SIG-M5 (cell line): ENCODE measurements at regions not wholly inside any gene's neighbourhood (a gene's known extent, or its start where the extent isn't known, plus 50 kb on each side); places are given as distances from the start of the nearest gene placed in this dataset.

Source experiments
- DNase-seq: peaks from one replicate; lab custom pipeline; 2025; lab: John Stamatoyannopoulos, UW

DNA sequence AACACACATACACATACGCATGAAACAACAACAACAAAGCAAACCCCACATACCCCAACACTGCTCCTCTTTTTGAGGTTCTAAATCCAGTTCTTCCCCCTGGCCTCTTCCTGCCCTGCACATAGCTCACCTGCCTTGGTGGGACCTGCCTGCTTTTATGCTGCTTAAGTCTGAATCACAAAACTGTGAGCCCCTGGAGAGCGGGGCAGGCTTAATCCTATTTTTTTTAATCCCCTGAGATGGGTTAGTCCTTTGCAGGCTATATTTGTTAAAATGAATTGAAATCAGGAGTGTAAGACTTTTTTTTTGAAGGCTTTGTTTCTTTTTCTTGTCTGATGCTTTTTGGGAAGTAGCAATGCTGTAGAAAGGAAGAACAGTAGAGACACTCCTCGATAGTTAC, 84.6 kb upstream of the MAX start:
- DNase-seq: no peak

- DNase-seq: no peak
Observed at GRCh38 chr14:65187421-65188049, 85.2 kb upstream of the MAX start.

GRCh38 chr14:65190312-65190711, 88.0 kb upstream of the MAX start:
- DNase-seq: no peak

DNA sequence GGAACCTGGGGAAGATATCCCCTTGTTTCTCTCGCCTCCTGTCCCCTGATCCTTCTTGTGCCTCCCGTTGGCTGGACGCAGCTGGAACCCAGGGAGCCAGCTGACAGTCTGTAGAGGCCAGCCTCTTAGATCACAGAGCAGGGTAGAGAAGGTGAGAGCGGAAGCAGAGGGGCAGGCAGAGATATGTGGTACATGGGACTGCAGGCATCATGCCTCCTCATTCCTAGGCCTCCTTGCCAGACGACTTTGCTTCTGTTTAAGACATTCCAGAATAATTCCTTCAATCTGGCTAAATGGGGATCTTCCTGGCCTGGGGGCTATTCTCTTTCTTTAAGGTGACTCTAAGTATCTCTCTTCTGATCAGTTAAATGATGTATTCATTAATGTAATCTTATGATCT, 89.4 kb upstream of the MAX start:
- no peak for DNase-seq

DNA sequence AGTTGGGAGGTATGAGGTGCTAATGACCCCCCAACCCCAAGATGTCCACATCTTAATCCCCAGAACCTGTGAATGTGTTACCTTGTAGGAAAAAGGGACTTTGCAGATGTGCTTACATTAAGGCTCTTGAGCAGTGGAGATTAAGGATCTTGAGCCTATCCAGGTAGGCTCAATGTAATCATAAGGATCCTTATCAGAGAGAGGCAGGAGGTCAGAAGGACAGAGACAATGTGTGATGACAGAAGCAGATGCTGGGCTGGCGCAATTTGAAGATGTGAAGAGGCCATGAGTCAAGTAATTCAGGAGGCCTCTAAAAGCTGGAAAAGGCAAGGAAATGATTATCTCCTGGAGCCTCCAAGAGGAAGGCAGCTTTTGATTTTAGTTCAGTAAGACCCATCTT, 90.4 kb upstream of the MAX start:
- DNase-seq: no peak

- no peak for DNase-seq
Observed at GRCh38 chr14:65193916-65194590, 91.7 kb upstream of the MAX start.

DNA sequence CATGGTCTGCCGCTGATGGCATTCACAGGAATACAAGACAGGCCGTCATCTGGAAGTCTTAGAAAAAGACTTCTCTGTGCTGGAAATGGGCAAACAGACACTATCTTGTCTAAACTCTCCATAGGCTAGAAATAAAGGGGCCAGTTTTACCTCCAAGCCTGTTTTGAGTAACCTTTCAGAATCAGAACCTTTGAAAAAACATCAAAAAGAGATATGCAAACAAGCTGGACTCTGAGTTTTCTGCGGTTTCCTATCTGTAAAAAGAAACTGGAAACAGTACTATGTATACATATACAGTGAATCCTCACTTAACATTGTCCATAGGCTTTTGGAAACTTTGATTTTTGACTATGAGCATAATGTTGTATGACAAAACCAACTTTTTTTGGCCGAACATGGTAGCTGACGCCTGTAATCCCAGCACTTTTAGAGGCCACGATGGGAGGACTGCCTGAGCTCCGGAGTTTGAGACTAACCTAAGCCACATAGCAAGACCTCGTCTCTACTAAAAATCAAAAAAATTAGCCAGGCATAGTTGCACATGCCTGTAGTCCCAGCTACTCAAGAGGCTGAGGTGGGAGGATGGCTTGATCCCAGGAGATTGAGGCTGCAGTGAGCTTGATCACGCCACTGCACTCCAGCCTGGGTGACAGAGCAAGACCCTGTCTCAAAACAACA, 92.9 kb upstream of the MAX start:
- DNase-seq: no peak

DNA sequence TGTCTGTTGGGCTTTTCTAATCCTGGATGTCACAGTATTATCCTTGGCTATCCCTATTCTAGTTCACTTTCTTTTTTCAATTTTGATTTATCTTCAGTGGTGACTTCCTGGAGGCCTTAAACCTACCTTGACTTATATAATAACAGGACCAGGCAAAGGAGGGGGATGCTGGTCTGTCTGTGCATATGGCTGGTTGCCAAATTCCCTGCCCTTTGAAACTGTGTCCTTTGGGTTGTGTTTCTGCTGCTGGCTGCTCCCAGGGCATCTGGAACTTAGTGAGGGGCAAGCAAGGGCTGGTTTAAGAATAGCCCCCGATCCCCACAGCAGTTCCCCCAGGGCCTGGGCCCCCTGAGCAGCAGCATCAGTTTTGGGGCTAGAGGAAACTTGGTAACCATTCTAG, 96.0 kb upstream of the MAX start:
- DNase-seq: no peak

GRCh38 chr14:65200454-65200853, 98.1 kb upstream of the MAX start:
- DNase-seq: no peak

- DNase-seq: no peak
Observed at GRCh38 chr14:65203574-65203973, 101.3 kb upstream of the MAX start.

GRCh38 chr14:65204056-65204455, 101.7 kb upstream of the MAX start:
- DNase-seq: no peak

GRCh38 chr14:65206078-65206447, 103.7 kb upstream of the MAX start:
- DNase-seq: no peak

GRCh38 chr14:65206448-65207096, 104.3 kb upstream of the MAX start:
- no peak for DNase-seq

DNA sequence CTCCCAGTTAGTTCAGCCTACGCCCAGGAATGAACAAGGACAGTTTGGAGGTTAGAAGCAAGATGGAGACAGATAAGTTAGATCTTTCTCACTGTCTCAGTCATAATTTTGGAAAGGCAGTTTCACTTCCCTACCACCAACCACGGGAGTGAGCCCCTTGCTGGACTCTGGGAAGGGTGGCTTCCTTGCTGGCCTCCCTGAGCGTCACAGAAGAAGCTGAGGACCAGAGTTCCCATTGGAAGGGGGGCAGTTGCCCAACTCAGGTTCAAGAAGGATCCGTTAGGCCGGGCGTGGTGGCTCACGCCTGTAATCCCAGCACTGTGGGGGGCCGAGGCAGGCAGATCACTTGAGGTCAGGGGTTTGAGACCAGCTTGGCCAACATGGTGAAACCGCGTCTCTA, 106.2 kb upstream of the MAX start:
- no peak for DNase-seq

DNA sequence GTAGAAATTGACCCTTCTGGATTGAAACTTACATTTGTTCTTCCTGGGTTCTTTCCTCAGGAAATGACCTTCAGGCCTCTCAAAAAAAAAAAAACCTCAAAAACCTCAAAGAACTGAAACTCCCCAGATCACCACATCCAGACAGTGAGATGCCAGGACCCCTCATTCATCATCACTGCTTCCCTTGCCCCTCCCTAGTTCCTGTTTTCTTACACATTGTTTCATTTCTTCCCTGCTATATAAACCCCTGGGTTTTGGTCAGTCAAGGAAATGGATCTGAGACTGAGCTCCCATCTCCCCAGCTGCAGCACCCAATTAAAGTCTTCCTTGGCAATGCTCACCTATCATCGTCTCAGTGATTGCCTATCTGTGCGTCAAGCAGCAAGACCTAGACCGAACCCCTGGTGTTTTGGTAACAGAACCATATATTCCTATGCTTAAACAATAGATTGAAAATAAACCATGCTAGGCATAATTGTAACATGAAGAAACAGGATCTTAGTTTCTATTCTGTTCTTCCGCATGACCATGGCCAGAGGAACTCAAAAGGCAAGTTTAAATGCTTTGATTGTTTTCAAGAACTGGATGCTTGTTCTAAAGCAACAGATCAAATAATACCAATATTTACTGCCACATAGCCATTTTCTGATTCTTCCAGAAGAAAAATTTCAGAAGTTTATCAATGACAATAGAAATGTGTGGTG, 108.0 kb upstream of the MAX start:
- DNase-seq: peak; percentile 21

DNA sequence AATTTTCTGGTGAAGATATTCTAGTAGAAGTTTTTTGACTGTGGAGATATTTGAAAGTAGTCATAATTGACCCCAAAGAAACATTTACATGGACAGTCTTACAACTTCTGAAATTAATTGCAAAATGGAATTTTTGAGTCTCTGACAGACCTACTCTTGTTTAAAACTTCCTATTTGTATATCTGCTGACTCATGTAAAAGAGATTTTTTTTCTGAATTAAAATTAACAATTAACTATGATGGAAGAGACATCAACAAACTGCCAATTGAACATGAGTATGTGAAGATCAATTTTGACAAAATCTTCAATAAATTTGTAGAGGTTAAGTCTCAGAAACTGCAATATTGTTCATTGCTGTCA, 108.5 kb upstream of the MAX start:
- no peak for DNase-seq

DNA sequence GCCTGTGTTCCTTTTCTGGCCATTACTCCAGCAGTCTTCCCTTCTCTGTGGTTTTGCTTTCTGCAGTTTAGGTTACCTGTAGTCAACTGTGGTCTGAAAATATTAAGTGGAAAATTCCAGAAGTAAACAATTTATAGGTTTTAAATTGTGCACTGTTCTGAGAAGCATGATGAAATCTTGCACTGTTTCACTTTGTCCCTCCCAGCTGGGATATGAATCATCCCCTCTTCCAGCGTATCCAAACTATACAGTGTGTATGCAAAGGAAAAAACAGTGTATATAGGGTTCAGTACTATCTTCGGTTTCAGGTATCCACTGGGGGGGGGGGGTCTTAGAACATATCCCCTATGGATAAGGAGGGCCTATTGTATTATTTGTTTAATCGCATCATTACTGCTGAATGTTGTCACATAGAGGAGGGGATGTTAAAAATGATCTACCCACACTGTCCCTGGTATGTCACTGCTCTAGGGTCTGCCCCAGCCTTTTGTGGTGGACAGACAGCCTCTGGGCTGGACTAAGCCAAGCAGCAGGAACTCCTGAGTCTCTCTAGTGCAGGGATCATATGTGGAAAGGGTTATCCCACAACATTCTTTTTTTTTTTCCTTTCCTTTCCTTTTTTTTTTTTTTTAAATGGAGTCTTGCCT, 109.1 kb upstream of the MAX start:
- no peak for DNase-seq

- no peak for DNase-seq
Observed at GRCh38 chr14:65213316-65213715, 111.0 kb upstream of the MAX start.

DNA sequence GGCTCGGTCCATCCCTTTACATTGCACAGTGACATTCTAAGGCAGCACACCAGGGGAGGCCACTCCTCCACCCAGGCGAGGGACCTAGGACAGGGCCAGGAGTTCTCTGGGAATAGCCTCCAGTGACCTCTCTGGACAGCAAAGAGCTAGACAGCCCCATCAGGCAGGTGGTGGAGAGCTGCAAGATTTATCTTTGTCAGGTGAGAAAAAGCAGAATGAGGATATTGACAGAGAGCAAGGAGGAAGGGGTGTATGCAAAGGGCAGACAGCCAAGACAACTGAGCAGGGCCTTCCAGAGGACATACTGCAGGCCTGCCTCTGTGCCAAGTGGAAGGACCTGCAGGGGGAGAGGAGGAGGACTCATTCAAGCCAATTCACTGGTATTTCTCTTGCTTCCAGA, 112.4 kb upstream of the MAX start:
- DNase-seq: no peak

- DNase-seq: no peak
Observed at GRCh38 chr14:65219353-65219752, 117.0 kb upstream of the MAX start.

DNA sequence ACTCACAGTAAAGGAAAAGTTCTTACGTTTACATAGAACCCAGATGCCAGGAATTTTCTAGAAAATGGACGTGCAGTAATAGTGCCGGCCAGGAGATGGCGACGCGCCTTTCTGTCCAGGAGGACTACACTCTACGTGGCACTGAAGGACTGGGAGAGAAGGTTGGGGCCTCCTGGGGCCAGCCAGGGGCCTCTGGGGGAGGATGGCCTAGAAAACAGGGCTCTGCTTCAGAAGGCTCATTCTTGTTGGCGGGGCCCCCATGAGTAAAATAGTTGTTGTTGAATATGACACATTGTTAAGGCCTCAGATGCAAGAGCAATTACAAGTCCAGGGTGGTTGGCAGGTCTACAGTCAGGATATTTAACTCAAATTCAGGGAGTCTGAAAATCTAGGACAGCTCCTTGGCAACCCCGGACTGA, 120.1 kb upstream of the MAX start:
- no peak for DNase-seq

DNA sequence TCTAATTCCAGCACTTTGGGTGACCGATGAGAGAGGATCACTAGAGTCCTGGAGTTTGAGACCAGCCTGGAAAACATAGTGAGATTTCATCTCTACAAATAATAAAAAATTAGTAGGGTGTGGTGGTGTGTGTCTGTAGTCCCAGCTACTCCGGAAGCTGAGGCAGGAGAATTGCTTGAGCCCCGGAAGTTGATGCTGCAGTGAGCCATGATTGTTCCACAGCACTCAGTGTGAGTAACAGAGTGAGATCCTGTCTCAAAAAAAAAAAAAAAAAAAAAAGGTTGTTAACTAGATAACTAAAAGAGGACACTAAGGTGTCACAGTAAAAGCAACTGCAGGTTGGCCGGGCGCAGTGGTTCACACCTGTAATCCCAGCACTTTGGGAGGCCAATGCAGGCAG, 121.3 kb upstream of the MAX start:
- no peak for DNase-seq
